GM12872 (cell line): ENCODE measurements at regions not wholly inside any gene's neighbourhood (a gene's known extent, or its start where the extent isn't known, plus 50 kb on each side); places are given as distances from the start of the nearest gene placed in this dataset.

Experiments used
- CTCF ChIP-seq: IDR thresholded peaks from 3 replicates; pipeline ENCODE4 v1.5.1; 2011; ENCODE audit warnings: low read depth, mild to moderate bottlenecking, low read length, moderate library complexity; ENCODE audit not compliant: insufficient read depth

GRCh38 chr5:143921525-143922311, 109.8 kb downstream of the HMHB1 start:
- TF ChIP-seq CTCF, result no peak

- no peak for TF ChIP-seq CTCF
These were observed 110.8 kb downstream of the HMHB1 start for GRCh38 chr5:143922718-143923117.

DNA sequence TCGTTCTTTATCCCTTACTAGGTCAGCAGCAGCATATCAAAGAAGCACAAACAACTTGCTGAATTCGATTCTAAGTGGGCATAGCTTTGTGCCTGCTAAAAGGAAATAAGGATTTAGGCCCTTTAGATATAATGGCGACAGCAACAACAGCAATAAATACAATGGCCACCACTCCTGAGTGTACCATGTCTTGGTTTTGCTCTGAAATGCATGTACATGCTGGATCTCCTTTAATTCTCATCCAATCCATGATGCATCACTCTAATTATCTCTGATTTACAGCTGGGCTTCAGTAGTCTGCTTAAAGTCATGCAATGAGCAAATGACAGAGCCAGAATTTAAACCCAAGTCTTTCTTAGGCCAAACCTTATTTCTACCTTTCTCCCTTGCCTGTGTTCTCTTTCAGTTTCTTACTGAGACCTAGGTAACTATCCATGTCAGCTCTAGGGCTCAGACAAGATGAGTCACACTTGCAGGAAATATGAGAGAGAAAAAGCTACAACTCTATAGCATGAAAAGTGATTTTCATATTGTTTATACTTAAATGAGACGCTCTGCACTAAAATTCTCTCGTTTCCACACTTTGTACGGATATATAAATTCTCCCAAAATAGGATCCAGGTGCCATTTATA, 111.8 kb downstream of the HMHB1 start:
- no peak for TF ChIP-seq CTCF

- no peak for TF ChIP-seq CTCF
These were observed 112.5 kb downstream of the HMHB1 start for GRCh38 chr5:143924311-143924978.

GRCh38 chr5:143929486-143929885, 117.5 kb downstream of the HMHB1 start:
- no peak for TF ChIP-seq CTCF

DNA sequence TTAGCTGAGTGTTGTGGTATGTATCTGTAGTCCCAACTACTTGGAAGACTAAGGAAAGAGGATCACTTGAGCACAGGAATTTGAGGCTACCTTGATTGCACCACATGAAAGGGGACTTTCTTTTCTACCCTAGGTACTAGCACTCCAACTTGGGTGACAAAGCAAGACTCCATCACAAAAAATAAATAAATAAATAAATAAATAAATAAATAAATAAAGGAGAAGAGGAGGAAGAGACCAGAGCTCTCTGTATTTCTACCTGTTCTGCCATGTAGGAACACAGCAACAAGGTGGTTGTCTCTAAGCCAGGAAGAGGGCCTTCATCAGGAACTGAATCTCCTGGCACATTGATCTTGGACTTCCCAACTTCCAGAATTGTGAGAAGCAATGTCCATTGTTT, 118.6 kb downstream of the HMHB1 start:
- TF ChIP-seq CTCF, result no peak

DNA sequence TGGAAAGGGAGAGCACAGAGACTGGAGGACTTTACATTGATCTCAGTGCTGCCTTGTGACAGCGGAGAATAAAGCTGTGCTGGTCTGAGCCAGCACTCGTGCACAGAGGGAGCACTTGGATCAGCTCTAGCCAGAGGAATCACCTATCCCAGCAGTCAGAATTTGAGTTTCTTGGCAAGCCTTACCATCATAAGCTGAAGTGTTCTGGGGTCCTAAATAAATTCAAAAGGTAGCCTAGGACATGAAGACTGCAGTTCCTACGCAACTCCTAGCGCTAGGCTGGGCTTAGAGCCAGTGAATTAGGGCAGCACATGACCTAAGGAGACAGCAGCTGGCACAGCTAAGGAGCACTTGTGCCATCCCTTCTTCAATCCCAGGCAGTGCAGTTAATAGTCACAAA, 119.5 kb downstream of the HMHB1 start:
- no peak for TF ChIP-seq CTCF
